Neural progenitor cell (in vitro differentiated cells): ENCODE measurements at regions not wholly inside any gene's neighbourhood (a gene's known extent, or its start where the extent isn't known, plus 50 kb on each side); places are given as distances from the start of the nearest gene placed in this dataset.
A peak's percentile ranks its signal among the peaks of the same experiment; 100 is the strongest.

ENCODE experiments used
- DNase-seq: peaks from one replicate; pipeline ENCODE4 v3.0.0-alpha.2; 2016; ENCODE audit warnings: low spot score
- H2AFZ ChIP-seq: fragments of 200-600 bp; sonication (generic); replicated peaks from 2 replicates; pipeline ENCODE4 v1.6.1; 2016; ENCODE audit warnings: antibody characterized with exemption
- H3F3A ChIP-seq: fragments of 200-600 bp; sonication (generic); 2 replicates; pipeline ENCODE4 v1.6.1; 2016; ENCODE audit warnings: antibody characterized with exemption, low read depth
- H3K27ac ChIP-seq: fragments of 200-600 bp; sonication (generic); 2 replicates; pipeline ENCODE4 v1.5.1; 2016; ENCODE audit warnings: mild to moderate bottlenecking
- H3K27me3 ChIP-seq: fragments of 200-600 bp; sonication (generic); 2 replicates; pipeline ENCODE4 v1.6.1; 2016; ENCODE audit warnings: mild to moderate bottlenecking, moderate library complexity
- H3K36me3 ChIP-seq: fragments of 200-600 bp; sonication (generic); 2 replicates; pipeline ENCODE4 v1.5.1; 2016
- H3K4me1 ChIP-seq: fragments of 200-600 bp; sonication (generic); 2 replicates; pipeline ENCODE4 v1.6.1; 2016; ENCODE audit warnings: mixed run types
- H3K4me2 ChIP-seq: fragments of 200-600 bp; sonication (generic); 2 replicates; pipeline ENCODE4 v1.6.1; 2016
- H3K4me3 ChIP-seq: fragments of 200-600 bp; sonication (generic); 2 replicates; pipeline ENCODE4 v1.5.1; 2016
- H3K79me2 ChIP-seq: fragments of 200-600 bp; sonication (generic); 2 replicates; pipeline ENCODE4 v1.6.1; 2016; ENCODE audit warnings: low read depth
- H3K9ac ChIP-seq: fragments of 200-600 bp; sonication (generic); 2 replicates; pipeline ENCODE4 v1.6.1; 2016
- H3K9me3 ChIP-seq: fragments of 200-600 bp; sonication (generic); 2 replicates; pipeline ENCODE4 v1.5.1; 2016; ENCODE audit warnings: low read depth
- H4K20me1 ChIP-seq: fragments of 200-600 bp; sonication (generic); 2 replicates; pipeline ENCODE4 v1.6.1; 2016; ENCODE audit warnings: low read depth
- H3K27ac Mint-ChIP-seq: 3 replicates; pipeline ENCODE4 v1.8.0; 2021; ENCODE audit warnings: mixed read lengths
- H3K27me3 Mint-ChIP-seq: 2 replicates; pipeline ENCODE4 v1.8.0; 2022; ENCODE audit warnings: low read depth, mild to moderate bottlenecking, inconsistent platforms, moderate library complexity, mixed read lengths; ENCODE audit not compliant: insufficient read depth
- H3K36me3 Mint-ChIP-seq: 3 replicates; pipeline ENCODE4 v1.8.0; 2021; ENCODE audit warnings: mixed read lengths
- H3K4me1 Mint-ChIP-seq: 3 replicates; pipeline ENCODE4 v1.8.0; 2021; ENCODE audit warnings: mixed read lengths
- H3K4me3 Mint-ChIP-seq: 3 replicates; pipeline ENCODE4 v1.8.0; 2021; ENCODE audit warnings: mild to moderate bottlenecking, moderate library complexity, mixed read lengths
- H3K9me3 Mint-ChIP-seq: 3 replicates; pipeline ENCODE4 v1.8.0; 2020; ENCODE audit warnings: mixed read lengths
- CTCF ChIP-seq: fragments of 200-600 bp; sonication (generic); IDR thresholded peaks from 2 replicates; pipeline ENCODE4 v1.5.1; 2017; ENCODE audit warnings: antibody characterized with exemption, mild to moderate bottlenecking
- EZH2 ChIP-seq: fragments of 200-600 bp; sonication (generic); IDR thresholded peaks from 2 replicates; pipeline ENCODE4 v1.6.1; 2017; ENCODE audit warnings: antibody characterized with exemption, mild to moderate bottlenecking, moderate library complexity
- EZH2phosphoT487 ChIP-seq: fragments of 200-600 bp; sonication (generic); IDR thresholded peaks from 2 replicates; pipeline ENCODE4 v1.6.1; 2017; ENCODE audit warnings: antibody characterized with exemption

DNA sequence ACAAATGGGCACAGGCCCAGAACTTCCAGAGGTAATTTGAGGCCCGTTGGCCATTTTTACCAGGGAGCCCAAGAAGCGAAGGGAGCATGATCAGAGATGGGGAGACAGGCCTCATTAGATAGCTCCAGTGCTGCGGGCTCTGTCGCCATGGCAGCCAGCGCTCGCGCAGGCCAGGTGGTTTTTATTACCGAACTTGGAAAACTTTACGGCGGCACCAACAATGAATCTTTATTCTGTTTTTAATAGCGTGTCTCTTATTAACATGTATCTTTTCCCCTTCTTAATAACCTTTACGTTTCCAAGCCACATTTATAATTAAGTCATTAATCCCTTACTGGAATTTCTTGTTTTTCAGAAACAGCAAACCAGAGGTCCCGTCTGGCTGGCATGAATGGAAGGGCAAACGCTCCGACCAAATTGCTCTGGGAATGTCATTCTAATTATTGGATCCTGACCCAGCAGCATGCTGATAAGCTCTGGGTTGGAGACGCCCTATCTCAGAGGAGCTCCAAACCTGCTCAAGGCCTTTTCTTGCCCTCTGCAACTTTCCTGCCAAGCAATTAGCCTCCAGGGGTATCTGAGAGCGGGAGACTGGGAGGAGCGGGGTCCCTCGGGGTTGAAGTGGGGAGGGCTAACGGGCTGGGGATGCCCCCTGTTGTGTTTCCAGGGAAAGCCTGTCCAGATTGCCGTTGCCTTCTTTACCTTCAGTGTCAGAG lies 256.4 kb downstream of the TLE3 start:
- H3K9me3 Mint-ChIP-seq: peaks cover 5% of the 10 kb centered on the region
- H3K4me3 Mint-ChIP-seq: no peak overlapping the region
- Histone ChIP-seq H3K4me3 (no peak overlapping the region), H3K36me3 (no peaks in the 10 kb centered on the region), H3K27me3 (no peaks in the 10 kb centered on the region), H3K4me1 (peaks cover 5% of the 10 kb centered on the region), H3K27ac (no peak overlapping the region), H3K79me2 (no peaks in the 10 kb centered on the region), H3K4me2 (no peak overlapping the region), H3K9me3 (no peaks in the 10 kb centered on the region), H2AFZ (no peak overlapping the region), H3K9ac (no peak overlapping the region), H3F3A (no peaks in the 10 kb centered on the region), H4K20me1 (no peaks in the 10 kb centered on the region)
- H3K36me3 Mint-ChIP-seq: no peaks in the 10 kb centered on the region
- no peak for DNase-seq
- TF ChIP-seq EZH2phosphoT487: no peak
- no peak for TF ChIP-seq EZH2
- TF ChIP-seq CTCF: no peak
- no peak overlapping the region for H3K27ac Mint-ChIP-seq
- peaks cover 18% of the 10 kb centered on the region for H3K27me3 Mint-ChIP-seq
- peaks cover 29% of the 10 kb centered on the region for H3K4me1 Mint-ChIP-seq

- Mint-ChIP-seq H3K27ac (no peak overlapping the region), H3K4me3 (no peak overlapping the region), H3K27me3 (peaks cover 16% of the 10 kb centered on the region), H3K36me3 (no peaks in the 10 kb centered on the region), H3K4me1 (peaks cover 24% of the 10 kb centered on the region), H3K9me3 (peaks cover 5% of the 10 kb centered on the region)
- no peak overlapping the region for H2AFZ ChIP-seq
- peaks cover 5% of the 10 kb centered on the region for H3K4me1 ChIP-seq
- H3K9me3 ChIP-seq: no peaks in the 10 kb centered on the region
- TF ChIP-seq EZH2 (no peak), CTCF (no peak), EZH2phosphoT487 (no peak)
- no peaks in the 10 kb centered on the region for H3K36me3 ChIP-seq
- H3K9ac ChIP-seq: no peak overlapping the region
- DNase-seq: no peak
- H3K27me3 ChIP-seq: no peaks in the 10 kb centered on the region
- H4K20me1 ChIP-seq: no peaks in the 10 kb centered on the region
- H3K79me2 ChIP-seq: no peaks in the 10 kb centered on the region
- no peaks in the 10 kb centered on the region for H3F3A ChIP-seq
- H3K27ac ChIP-seq: no peak overlapping the region
- H3K4me3 ChIP-seq: no peak overlapping the region
- H3K4me2 ChIP-seq: no peak overlapping the region
These were observed 254.9 kb downstream of the TLE3 start for GRCh38 chr15:69842851-69843250.

DNA sequence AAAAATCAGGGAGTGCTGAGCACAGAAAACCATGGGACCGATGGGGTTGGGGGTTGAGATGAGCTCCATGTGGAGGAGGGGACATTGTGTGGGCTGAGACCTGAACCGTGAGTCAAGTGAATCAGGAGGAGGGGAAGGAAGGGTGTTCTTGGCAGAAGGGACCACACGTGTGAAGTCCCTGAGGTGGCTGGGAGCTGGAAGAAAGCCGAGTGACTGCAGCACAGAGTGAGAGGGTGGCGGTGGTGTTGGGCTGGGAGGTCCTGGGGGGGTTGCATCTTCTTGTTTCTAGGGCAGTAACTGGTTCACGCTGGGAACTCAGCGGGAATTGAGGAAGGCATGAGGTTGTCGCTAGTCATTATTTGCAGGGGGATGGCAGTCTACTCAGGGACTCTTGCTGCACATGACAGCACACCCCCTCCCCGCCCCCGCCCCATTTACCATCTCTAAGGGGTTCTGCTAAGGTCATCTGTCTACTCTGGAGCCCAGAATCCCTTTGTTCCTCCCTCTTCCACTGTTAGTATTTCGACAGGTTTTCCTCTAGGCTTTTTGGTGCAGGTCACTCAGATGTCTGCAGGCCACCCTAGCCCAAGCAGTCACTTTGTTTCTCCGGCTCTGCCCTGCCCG lies 254.3 kb downstream of the TLE3 start:
- H3K4me1 Mint-ChIP-seq: peaks cover 24% of the 10 kb centered on the region
- peak overlapping the region; percentile 50 for H3K27ac Mint-ChIP-seq
- H3K9me3 ChIP-seq: no peaks in the 10 kb centered on the region
- H3K79me2 ChIP-seq: no peaks in the 10 kb centered on the region
- H3K4me1 ChIP-seq: peaks cover 5% of the 10 kb centered on the region
- no peak overlapping the region for H3K4me3 Mint-ChIP-seq
- no peak for DNase-seq
- no peaks in the 10 kb centered on the region for H3K36me3 ChIP-seq
- TF ChIP-seq EZH2phosphoT487: no peak
- TF ChIP-seq CTCF: no peak
- TF ChIP-seq EZH2: no peak
- no peak overlapping the region for H3K27ac ChIP-seq
- no peaks in the 10 kb centered on the region for H3F3A ChIP-seq
- no peaks in the 10 kb centered on the region for H3K36me3 Mint-ChIP-seq
- H3K4me2 ChIP-seq: no peak overlapping the region
- H3K9me3 Mint-ChIP-seq: peaks cover 5% of the 10 kb centered on the region
- no peak overlapping the region for H3K9ac ChIP-seq
- H3K4me3 ChIP-seq: no peak overlapping the region
- peaks cover 14% of the 10 kb centered on the region for H3K27me3 Mint-ChIP-seq
- H4K20me1 ChIP-seq: no peaks in the 10 kb centered on the region
- H2AFZ ChIP-seq: no peak overlapping the region
- no peaks in the 10 kb centered on the region for H3K27me3 ChIP-seq
